ENCODE measurements at regions not wholly inside any gene's neighbourhood (a gene's known extent, or its start where the extent isn't known, plus 50 kb on each side); places are given as distances from the start of the nearest gene placed in this dataset.
A peak's percentile ranks its signal among the peaks of the same experiment; 100 is the strongest.

DNA sequence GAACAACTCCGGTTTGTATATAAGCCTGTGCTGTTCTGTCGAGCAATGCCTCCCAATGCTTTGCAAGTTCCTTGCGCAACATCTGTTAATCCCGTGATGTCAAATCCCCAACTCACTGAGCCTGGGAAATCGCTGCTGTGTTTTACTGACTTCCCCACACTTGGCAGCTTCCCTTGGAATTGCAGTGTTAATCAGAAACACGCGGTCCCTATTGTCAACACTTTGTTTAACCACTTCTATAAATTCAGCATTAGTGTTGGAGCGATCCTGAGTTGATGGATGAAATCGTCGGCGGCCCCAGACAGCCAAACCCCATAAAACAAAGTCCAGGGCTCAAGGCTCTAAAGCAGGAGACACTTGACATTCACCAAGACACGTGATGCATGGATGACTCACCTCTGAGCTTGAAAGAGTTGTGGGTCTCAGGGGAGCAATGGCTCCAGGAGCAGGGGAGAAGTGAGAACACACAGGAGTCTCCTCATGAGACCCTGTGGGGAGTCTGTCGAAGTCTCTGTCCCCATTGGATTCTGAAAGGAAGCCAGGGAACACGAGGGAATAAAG is 555.3 kb downstream of the MIAT start:
- peak; percentile 50 for DNase-seq

DNA sequence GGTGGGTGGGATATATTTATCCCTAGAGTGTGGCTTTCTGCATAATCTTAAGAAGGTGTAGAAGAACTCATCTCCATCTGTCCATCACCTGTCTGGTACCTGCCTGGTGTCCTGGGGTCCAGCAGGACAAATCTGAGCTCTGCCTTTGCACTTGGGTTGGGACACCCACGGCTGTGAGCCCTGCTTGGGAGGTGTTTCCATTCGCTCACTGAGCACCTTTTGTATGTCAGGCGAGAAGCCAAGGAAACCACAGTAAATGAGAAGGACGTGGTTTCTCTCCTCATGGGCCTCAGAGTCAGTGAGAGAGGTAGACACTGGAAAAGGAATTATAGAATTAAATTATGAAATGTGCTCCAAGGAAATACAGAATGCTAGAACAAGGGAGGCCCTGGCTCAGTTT is 555.9 kb downstream of the MIAT start:
- no peak for DNase-seq

DNA sequence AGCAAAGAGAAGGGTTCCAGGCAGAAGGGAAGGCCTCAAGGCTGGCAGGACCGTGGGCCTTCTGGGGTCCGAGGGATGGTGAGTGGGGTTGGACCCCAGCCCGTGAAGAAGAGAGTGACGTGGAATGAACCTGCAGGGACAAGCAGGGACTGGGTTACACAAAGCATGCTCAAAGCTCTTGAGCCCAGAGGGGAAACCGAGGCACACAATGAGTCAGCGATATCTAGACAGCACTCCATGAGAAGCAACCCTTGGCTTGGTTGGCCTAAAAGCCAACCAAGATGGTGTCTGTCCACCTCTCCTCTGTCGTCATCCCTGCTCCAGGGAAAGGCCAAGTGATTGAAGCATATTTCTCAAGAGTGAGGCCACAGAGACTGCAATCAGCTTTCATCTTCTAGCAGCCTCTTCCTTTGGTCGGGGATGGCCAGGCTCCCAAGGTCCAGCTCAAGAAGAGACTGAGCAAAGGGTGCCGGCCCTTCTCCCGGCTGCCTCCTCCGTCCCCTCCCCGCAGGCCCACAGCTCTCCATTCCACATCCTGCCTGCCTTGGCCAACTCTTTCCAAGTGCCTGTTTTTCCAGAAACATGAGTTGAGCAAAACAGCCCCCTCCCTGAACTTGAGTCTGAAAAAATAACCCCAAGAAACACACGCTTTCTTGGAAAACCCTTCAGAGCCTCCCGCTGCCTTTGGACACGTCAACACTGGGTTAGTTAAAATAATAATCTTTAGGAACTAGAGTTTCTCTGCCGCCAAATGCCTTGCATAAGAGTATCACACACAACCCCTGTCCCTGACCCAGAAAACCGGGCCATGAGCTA is 556.6 kb downstream of the MIAT start:
- DNase-seq = no peak

DNA sequence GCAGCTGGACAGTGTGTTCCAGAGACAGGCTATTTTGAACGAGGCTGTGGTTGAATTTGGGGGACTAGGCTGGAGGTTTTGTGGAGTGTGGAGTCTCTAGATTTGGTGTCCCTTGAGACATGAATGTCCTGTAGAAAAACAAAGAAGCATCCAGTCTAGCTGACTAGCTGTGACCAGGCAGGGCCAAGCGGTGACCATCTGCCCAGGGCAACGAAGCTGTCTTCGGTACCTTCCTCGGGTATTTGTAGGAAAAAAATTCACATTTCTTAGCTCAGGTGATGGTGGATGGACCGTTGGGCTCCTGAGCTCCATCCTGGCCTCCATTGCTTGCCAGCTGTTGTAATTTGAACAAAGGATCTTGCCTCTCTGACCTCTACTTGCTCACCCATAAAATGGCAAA is 557.3 kb downstream of the MIAT start:
- no peak for DNase-seq

DNA sequence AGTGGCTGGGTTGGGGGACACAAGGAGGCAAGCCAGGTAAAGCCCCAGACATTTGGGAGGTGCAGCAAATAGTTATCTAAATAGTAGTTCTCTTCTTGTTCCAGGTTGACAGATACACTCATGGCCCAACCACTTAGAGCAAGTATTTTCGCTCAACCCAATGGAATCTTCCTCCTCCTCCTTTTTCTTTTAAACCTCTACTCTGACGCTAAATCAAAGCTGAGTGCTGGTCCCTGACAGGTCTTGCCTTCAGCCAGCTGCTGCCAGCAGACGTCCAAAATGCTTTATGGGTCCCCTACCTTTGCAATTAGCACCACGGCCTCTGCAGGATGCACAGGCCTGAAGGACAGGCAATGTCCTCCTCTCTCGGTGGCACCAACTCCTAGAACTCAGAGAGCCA is 558.5 kb downstream of the MIAT start:
- DNase-seq = no peak

DNA sequence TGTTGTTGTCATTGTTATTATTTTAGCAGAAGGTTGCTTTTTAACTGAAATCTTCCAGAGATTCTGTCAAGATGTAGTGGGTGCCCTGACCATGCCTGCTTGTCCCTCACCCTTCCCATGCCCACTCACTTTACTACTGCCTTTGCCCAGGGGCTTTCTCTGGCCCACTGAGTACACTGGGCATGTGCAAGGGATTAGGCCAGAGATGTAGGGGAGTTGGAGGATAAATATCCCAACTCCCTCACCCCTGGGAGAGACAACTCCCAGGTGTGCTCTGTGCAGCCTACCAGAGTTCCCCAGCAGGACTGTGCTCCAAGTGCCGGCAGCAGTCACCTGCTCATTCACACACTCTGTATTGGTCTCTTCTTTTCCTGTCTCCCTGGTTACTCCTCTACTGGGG is 559.1 kb downstream of the MIAT start:
- DNase-seq = peak; percentile 5

DNA sequence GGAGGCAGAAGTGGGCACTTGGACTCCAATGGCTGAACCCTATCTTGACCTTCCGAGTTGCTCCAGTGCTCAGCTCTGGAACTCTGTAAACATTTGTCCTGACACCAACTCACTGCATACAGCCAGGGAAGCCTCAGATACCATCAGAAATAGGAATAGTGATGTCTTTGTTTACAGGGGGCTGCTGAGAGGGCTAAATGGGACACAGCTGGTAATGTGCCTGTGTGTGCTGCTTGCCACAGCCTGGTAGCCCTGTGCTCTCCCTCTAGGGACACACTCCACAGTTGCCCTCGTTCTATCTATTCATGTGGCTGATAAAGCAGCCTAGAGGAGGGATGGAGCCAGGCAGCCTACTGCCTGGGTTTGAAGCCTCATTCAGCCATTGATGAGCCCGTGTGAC is 559.8 kb downstream of the MIAT start:
- no peak for DNase-seq

DNA sequence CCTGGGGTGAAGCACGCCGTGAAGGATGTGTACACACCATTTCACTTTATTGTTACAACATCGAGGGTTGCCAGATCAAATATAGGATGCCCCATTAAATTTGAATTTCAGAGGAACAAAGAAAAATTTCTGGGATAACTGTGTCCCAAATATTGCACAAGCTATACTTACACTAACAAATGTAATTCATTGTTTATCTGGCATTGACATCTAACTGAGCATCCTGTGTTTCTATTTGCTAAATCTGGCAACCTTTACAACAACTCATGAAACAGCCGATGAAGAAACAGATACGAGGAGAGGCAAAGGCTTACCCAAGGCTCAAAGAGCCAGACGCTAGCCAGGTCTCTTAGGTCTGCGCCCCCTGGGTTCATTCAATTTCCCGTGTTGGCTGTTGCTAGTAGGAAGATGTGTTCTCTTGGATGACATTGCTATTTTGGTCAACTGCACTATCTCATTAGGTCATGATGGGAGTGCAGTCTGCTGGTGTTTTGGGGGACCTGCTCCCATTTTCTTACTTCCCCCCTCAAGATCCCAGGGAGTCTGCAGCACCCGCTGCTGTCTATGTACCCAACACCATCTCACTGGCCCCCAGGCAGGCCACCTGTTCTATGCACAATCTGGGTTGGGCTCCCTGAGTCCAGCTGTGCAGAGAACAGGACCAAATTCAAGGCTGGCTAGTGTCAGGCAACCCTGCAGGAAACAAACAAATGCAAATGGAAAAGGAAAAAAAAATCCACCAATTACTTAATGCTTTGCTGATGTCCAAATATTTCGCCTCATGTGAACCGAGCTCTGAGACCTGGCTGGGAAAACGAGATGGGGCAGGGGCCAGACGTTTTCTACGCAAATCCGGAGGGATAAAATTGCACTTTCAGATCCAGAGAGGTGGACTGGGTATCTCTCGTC is 560.9 kb downstream of the MIAT start:
- DNase-seq = peak; percentile 65

DNA sequence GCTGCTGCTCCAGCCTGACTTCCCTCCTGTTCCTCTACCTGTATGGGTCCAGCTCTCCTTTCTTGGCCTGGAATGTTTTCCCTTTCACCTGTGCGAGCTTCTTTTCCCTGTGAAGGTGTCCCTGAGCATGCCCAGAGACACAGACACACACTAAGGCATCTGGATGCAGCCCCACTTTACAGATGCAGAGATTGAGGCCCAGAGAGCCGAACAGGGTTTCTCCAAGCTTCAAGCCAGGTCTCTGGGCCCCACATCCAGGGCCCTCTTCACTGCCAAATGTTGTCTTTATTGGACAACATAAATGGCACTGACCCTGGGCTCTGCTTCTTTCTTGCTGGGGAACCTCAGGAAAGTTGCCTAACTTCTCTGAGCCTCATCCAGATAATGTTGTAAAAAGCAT is 561.6 kb downstream of the MIAT start:
- DNase-seq = no peak

DNA sequence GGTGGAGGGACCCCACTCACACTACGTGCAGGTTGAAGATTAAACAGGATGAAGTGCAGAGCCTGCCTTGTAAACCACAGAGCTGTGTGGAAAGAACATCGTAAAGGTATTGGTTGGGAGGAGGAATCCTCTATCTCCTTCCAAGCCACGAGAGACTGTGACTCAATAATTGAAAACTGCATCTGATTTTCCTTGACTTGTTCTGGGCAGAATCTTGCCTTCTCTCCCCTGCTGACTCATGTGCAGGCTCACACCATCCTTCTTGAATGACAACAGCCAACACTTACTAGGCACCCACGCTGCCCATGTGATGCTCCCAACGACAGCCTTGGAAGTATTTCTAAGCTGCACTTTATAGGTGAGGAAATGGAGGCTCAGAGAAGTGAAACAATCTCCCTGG is 563.0 kb downstream of the MIAT start:
- no peak for DNase-seq

DNA sequence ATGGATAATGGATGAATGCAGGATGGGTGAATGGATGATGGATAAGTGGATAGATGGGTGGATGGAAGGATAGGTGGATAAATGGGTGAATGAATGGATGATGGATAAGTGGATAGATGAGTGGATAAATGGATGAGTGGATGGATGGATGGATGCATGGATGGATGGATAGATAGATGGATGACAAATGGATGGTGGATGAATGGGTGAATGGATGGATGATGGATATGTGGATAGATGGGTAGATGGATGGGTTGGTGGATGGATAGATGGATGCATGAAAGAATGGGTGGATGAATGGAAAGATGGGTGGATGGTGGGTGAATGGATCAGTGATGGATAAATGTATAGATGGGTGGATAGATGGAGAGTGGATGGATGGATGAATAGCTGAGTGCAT is 564.8 kb downstream of the MIAT start:
- no peak for DNase-seq

DNA sequence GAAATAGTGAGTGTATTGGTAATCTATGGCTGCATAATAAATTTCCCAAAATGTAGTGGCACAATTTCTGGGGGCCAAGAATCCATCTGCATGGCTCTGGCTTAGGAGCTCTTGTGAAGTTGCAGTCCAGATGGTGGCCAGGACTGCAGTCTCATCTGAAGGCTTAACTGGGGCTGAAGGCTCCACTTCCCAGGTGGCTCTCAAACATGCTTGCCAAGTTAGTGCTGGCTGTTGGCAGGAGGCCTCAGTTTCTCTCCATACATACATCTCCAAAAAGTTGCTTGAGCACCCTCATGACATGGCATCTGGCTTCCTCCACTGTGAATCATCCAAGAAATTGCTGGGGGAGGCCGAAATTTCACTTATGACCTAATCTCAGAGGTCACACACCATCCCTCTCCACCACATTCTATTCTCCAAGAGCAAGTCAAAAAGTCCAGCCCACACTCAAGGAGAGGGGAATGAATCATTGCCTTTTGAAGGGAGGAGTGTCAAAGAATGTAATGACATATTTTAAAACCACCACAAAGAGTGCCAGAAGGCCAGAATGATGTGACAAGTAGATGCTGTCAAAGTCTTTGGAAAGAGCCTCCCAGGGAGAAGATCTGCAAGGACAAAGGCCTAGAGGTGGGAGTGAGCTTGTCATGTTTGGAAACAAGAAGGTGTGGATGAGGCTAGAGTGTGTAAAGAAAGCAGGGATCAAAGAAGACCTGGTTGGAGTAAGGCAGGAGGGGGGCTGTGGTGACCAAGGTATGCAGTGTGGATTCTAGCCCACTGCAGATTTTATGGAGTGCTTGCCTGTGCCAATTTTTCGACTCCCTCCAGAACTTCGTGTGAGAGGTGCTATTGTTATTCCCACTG is 566.2 kb downstream of the MIAT start:
- no peak for DNase-seq

DNA sequence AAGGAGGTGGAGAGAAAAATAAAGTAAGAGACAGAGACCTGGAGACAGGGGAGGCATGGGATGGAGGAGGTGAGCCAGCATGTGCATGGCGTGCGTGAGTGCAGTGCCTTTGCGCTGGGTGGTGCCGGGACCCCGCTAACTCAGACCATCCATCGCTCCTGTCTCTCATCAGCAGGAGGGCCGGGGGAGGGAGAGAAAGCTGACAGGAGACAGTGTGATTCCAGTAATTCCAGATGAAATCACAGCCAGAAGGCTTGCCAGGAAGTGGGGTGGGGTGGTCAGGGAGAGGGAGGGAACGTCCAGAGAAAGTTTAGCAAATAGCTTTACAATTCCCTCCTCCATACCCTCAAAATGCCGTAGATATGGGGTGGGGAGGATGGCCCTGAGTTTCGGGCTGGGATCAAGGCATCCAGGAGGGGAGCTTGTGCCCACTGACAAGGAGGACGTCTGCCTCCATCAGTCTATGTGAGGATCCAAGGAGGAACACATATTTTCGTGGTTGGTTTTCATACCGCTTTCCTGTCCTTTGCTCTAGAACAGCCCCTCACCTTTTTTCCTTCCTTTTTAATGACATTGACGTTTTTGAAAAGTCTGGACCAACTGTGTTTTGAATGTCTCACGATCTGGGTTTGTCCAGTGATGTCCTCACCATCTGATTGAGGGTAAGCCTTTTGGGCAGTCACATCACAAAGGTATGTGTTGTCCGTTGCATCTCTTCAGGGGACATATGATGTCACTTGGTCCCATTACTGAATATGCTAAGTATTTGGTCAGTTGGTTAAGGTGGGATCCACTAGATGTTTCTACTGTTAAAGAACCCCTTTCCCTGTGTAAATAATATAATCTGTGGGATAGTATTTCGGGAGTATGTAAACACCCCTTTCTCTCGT is 567.3 kb downstream of the MIAT start:
- no peak for DNase-seq

DNA sequence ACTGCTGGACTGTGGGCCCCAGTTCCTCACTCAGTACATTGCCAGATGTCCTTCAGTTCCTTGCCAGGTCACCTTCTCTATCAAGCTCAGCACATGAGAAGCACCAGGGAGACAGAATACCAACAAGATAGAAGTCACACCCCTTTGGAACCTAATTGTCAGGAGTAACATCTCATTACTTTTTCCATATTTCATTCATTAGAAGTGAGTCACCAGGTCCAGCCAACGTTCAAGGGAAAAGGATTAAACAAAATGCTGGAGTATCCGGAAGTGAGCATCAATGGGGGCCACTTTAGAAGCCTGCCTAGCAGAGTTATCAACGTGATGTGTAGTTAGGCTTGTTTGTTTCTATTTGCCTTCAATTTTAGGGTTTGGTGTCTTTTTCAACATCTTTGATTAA is 569.3 kb downstream of the MIAT start:
- no peak for DNase-seq

DNA sequence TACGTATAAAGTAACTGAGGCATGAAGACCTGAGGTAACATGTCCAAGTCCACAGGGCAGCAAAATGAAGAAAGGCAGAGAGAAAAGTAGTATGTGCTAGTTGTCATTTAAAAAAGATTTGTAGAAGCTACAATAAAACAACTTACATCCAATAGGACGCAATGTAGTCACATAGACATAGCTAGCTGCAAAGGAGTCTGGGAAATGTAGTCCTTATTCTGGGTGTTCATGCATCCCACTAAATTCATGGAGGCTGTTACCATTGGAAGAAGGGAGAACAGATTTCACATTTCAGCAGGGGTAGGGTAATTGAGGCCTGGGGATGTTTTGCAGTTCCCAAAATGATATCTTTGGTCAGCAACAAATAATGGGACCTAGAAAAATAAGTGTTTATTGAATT is 571.4 kb downstream of the MIAT start:
- DNase-seq = no peak

DNA sequence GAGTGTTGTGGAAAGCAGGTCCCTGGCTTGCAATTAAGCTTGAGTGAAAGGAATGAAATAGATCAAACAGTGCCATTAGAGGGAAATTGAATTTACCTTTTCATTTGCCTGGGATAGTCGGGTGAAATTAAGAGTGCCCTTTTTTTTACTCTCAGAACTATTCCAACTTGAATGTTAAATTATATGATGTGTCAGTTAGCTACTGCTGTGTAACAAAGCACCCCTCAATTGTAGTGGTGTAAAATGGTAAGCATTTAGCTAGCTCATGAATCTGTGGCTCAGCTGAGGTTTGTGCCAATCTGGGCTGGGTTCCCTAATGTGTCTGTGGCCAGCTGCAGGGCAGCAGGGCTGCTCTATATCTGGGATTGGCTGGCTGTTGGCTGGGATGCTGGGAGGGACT is 571.4 kb downstream of the MN1 start:
- no peak for DNase-seq

DNA sequence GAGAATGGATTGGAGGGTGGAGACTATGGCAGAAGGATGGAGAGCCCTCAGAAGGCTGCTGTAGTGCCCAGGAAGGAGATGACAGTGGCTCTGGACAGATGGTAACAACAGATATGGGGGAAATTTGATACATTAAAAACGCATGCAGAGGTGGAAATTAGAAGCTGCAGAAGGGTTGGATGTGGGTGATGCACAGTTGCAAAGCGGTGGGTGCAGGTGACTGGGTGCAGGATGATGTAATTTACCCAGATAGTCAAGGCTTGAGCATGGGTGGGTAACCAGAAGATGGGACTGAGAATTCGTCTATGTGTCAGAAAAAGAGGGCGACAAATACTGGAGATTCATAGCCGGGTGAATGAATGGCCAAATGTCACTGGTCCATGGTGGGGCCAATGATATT is 570.3 kb downstream of the MN1 start:
- no peak for DNase-seq

DNA sequence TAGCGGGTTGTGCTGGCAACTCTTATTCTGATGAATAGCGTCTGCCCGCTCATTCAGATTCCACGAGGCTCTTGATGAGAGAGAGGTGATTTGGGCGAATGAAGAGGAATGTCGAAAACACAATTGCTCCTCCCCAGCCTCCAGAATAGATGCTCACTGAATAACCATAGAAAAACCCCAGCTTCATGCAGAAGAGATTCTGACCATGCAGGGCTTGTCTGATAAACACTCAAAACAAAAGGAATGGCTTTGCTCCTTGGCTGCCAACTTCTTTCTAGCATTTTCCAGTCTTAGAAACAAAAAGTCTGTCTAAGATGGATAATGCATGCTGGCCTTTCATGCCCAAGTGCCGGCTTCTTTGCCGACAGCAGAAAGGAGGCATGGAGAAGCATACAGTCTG is 569.5 kb downstream of the MN1 start:
- DNase-seq = no peak

DNA sequence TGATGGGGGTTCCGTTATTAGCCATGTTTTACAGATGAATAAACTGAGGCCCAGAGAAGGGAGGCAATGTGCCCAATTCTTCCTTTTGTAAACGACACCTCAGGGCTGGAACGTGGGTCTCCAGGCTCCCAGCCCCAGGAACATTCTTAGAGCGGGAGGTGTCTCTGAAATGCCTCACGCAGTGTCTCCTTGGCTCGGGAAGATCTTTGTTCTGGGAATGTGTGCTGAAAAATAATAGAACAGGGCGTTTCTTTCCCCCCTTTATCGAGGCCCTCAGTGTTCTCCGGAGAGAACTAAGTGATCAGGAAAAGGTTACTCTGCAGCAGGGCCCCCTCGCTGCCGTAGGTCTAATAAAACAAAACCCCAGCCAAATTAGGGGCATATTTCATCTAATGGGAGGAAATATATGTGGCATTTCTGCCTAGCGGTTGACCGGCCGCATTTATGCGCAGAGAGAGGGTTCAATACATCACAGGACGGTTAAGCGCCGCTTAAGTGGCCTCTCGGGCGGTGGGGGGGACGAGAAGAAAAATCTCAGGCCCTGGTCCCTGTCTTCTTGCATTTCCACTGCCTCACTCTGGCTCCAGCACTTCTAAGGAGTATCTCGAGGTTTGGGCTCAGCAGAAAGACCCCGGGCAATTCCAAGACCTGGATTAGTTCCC is 564.3 kb downstream of the MN1 start:
- no peak for DNase-seq

DNA sequence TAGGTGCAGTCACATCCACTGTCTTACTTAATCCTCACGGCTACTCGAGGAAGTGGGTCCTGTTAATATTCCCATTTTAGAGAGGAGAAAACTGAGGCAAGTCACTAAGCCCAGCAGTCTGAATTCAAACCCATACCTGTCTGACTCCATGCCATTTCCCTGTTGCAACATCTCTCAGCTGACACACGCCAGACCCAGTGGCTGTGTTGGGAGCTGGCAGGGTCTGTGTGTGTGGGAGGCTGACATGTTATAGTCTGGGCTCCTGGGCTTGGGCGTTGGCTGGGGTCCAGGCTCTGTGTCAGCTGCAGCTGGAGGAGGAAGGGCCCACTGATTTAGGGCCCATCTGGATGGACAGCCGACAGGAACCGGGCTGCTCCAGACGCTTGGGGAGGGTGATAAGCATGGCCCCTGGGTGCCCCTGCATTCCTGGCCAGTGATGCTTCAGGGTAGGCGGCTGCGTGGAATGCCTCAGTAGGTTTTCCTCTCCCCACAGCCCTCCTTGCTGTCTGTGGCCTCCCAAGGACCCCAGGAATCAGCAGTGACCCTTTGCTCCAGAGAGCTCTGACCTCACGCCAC is 562.5 kb downstream of the MN1 start:
- DNase-seq = no peak

DNA sequence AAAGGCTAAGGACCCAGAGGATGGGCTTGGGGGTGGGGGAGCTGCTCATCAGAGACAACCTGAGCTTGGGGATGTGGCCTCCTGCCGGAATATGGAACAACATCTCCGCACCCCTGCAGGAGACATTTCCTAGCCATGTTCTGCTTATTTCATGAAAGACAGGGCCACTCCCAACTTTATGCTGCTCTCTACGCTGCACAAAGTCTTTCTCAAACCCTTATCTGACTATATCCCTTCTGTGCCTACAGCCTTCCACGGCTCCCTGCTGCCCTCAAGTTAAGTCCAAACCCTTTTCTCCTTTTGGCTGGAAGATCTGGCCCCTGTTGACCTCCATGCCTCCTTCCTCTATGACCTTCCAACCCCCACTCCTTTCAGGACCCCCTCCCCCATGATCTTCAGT is 562.0 kb downstream of the MN1 start:
- no peak for DNase-seq
